GM21423 (cell line): ENCODE measurements at regions not wholly inside any gene's neighbourhood (a gene's known extent, or its start where the extent isn't known, plus 50 kb on each side); places are given as distances from the start of the nearest gene placed in this dataset.
"Not testable (repeated sequence)": the region's sequence is repeated elsewhere in the genome, so short reads cannot be mapped to it uniquely, and the experiment has no call there.

ENCODE experiments used
- ATAC-seq: cut with Tn5 transposase; IDR thresholded peaks from one replicate; pipeline ENCODE4 v1.9.1; 2021; ENCODE audit warnings: mild to moderate bottlenecking, moderate library complexity; ENCODE audit not compliant: unreplicated experiment

DNA sequence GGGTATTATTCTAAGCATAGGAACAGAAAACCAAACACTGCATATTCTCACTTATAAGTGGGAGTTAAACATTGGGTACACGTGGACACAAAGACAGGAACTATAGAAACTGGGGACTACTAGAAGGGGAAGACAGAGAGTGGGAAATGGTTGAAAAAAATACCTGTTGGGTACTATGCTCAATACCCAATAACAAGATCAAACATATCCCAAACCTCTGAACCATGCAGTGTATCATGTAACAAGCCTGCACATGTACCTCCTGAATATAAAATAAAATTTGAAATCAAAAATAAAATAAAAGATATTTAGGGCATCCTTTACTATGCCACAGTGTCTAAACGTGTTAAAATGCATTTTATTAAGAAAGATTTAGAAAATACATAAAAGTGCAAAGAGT, 221.0 kb upstream of the TFPI start:
- no peak for ATAC-seq

DNA sequence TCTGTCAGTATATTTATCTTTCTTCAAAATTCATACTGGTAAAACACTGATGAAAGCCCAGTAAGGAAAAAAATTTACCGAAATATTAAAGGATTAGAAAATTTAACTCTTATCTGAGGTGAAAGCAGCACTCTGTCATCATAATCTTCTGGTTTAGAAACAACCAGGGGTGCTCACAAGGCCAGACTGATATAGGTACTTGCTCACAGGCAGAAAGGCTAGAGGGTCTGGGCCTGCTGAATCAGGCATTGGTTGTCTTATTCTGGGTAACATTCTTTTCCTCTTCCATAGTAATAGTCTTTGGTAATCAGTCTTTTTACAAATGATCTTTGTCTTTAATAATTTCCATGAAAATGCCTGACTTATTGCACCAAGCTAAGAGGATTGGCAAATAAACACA, 221.4 kb upstream of the TFPI start:
- no peak for ATAC-seq

DNA sequence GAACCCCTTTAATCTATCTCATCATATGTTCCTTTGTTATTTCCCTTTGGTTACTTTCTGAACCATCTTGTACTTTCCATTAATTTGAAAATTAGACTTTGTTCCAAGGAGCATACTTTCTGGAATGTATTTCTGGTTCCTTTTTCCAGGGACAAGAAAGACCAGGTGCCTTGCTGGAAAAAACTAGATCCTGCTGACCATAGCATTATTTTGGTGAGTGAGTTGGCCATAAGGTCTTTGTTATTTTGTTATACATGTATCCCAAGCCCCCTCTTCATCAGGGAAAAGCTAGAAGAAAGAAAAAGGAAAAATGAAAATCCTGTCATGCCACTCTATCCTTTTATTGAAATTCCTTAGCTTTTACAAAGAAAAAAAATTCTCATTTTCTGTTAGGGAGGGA, 228.1 kb upstream of the TFPI start:
- no peak for ATAC-seq

DNA sequence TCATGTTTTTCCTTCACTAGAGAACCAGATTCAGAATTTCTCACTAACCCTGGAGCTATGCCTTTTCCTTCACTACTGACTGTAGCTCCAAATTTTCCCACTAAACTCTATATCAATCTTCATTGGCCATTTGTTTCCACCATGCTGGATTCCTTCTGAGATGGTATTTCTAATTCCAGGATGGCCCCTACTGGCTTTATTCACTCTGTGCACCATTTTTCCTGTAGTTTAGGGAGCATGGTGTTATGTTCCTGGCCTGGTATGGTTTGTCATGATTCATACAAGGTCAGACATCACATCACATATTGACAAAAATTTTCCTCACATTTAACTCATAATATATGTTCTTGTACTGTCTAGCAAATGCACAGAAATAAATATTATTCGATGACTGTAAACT, 229.2 kb upstream of the TFPI start:
- ATAC-seq = no peak

DNA sequence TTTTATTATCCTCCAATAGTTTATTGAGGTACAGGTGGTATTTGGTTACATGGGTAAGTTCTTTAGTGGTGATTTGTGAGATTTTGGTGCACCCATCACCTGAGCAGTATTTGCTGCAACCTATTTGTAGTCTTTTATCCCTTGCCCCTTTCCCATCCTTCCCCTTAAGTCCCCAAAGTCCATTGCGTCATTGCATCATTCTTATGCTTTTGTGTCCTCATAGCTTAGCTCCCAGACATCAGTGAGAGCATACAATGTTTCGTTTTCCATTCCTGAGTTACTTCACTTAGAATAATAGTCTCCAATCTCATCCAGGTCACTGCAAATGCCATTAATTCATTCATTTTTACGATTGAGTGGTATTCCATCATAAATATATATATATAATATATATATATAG, 229.9 kb upstream of the TFPI start:
- ATAC-seq = not testable (repeated sequence)

DNA sequence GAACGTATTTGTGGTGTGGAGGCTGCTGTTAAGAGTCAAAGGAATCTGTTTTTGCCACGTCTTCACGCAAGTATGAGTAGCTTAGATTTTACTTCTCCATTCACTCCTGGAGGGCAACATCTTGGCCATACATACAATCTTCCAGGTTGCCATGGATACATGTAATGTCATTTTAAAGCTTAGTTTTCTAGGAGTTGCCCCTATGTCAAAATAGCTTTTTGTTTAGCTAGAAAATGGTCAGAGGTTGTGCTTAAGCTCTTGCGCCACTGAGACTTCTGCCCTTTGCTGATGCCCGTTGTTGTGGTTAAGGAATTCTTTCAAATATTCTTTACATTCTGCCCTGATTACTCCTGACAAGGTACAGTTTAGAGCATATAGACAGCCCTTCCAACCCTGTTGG, 245.4 kb upstream of the TFPI start:
- ATAC-seq = no peak

DNA sequence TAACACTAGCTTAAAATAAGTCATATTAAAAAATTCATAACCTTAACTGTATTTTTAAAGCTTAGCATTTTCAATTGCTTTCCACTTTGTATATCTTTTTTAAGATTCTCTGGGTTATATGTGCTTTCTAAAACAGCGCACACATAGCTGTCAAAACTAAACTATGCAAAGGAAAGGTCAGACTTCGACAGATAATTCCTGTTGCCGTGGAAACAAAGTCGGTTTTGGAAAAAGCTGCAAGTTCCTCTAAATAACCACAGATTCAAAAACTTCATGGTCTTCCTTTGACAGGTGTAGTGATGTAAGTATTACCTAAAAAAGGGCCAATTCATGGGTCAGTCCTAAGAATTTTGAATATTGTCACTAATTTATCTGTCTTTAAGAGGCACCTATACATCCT, 249.6 kb upstream of the TFPI start:
- ATAC-seq = no peak

DNA sequence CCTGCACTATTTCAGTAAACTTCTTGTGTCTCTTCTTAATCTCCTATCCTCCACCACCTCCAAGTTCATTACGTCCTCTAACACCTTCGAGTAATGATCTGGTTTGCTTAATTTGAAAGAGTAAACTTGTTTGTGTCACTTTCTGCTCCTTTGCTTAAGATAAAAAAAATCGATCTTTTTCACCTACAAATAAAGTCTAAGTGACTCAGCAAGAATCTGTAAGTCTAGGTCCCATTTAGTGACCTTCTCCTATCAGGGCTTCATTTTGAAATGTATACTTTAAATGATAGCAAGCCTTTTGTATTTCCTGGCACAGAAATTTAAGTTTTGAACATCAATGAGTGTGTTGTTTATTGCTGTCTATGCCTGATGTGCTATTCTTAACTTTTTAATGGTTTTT, 260.9 kb upstream of the TFPI start:
- ATAC-seq = no peak

DNA sequence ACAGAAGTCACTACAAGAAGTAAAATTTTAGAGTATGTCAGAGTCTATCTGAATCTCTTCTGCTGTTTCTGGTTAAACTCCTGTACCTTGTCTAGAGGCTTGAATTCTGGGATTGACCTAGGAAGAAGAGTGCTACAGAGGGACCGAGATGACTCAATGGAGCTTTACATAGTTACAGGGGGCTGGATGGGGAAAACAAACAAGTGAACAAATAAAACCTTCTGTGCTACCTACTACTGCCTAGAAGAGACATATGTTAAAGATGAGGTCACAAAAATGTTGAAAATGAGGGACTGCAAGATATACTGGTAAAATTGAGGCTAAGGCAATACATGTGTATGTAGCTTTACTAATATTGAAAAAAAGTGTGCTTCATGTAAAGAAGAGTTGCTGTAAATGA, 265.4 kb upstream of the TFPI start:
- ATAC-seq = no peak

DNA sequence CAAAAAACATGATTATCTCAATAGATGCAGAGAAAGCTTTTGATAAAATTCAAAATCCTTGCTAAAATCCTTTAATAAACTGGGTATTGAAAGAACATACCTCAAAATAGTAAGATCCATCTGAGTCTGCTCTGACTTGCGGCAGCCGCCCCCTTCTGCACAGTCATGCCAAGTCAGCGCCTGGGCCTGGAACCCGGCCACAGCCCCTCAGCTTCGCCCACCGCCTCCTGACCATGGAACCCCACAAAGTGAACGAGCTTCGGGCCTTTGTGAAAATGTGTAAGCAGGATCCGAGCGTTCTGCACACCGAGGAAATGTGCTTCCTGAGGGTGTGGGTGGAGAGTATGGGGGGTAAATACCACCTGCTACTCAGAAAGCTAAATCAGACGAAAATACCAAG, 270.9 kb upstream of the TFPI start:
- no peak for ATAC-seq

DNA sequence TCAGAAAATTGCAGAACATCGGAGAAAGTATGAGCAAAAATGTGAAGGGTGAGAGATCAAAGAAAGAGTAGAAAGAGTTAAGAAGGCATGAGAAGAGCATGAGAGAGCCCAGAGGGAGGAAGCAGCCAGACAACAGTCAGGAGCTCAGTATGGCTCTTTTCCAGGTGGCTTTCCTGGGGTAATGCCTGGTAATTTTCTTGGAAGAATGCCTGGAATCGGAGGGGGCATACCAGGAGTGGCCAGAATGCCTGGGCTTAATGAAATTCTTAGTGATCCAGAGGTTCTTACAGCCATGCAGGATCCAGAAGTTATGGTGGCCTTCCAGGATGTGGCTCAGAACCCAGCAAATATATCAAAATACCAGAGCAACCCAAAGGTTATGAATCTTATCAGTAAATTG, 271.8 kb upstream of the TFPI start:
- no peak for ATAC-seq

DNA sequence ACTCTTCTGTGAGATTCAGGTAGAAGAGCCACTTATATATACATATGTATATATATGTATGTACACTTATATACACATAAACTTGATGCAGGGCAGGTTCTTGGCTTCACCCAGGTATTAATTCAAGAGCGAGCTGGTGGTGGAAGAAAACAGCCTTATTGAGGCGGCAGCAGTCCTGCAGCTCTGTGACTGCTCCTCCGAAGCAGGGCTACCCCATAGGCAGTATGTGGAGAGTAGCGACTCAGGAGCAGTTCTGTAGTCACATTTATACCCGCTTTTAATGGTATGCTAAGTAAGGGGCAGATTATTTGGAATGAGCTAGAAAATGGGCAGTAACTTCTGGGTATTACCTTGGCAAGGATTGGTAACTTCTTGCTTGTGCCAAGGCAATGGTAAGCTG, 280.6 kb upstream of the TFPI start:
- no peak for ATAC-seq

DNA sequence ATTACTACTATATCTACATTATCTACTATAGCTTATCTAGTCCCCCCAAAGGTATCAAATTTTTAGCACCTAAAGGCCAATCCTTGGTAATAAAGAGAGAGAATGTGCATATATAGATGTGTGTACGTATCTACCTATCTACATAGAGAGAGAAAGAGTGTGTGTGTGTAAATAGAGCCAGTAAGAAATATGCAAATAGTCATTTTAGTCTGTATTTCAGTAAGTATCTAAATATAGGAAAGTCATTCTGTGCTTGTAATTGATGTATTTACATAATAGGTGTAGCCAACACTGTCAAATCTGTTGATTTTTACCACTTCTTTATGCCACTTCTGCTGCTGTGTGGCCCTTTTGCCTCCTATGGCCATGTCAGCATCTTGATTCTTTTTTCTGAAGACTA, 284.5 kb upstream of the TFPI start:
- ATAC-seq = no peak

DNA sequence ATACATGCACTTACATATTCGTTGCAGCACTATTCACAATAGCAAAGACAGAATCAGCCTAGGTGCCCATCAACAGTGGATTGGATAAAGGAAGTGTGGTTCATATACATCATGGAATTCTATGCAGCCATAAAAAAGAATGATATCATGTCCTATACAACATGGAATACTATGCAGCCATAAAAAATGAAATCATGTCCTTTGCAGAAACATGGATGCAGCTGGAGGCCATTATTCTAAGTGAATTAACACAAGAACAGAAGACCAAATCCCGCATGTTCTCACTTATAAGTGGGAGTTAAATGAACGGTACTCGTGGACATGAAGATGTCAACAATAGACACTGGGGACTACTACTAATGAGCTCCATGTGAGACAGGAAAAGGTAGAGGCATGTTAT, 288.1 kb upstream of the TFPI start:
- ATAC-seq = no peak

DNA sequence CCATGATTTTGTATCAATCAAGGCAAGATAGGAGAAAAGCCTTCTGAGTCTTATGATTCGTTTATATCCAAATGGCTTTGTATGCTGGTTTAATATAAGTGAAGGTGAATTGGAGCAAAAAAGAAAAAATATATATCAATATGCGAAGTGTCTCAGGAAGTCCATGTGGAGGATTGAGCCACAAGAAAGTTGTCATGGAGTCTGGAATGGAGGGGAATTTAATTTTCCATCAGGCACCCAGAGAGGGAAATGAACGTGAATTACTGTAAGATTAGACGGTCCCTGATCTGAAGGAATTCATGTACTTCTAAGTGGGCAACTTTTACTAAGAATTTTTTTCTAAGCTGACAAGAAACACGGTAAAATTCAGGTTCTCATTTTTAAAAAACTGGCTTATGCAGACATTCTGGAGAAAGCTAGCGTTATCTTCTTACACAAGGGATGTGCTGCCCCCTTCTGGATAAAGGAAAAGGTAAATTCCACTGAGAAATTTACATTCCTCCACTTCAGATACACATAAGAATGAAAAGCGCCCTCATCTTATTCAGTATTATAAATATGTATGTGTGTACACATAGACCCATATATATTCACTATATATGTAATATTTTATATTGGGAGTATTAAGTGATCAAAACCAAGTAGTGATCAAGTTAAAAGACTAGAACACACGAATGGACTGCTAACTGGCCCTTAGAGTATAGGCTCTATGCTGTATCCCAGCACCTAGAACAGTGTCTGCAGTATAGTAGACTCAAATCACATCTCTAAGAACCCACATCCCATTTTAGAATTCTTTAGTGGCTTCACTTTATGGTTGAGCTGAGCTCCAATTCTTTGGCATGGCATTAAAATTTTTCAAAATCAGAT, 289.0 kb upstream of the TFPI start:
- peak; percentile 81 for ATAC-seq

DNA sequence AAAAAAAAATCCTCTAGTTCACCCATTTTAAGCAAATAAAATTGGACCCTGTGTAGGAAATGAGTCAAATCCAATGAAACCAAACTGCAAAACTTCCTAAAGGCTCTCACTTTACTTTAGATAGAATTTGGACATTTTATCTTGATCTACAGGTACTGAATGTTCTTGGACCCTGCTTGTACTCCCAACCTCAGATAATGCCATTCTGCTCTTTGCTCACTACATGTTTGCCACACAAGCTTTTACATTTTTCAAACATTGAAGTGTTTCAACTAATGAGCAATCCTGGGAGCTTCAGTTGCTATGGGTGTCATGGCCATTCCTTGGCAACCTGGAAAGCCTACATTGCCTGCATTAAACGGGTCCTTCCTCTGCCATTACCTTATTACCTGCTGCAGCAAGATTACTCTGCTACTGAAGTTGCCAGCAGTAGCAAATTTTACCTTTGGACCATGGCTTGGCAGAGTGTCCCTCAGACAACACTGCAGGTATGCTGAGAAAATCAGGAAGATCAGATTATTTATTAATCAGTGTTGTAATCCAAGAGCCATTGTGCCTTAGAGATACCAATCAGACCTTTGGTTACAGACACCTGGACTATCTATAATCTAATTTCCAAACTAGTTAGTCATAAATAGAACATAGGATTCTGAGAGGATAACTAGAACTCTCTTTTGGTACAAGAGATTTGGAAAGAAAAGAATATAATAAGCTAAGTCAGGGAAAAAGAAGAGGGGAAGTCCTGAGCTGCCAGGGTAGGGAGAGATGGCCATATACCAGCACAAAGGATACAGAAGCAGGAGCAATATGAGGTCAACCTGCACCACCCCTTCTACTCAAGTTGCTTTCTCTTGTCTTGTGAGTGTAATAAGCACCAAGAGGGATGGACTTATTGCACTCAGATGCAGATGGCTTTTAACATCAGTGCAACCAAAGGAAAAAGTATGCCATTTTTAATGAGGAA, 293.3 kb upstream of the TFPI start:
- no peak for ATAC-seq

DNA sequence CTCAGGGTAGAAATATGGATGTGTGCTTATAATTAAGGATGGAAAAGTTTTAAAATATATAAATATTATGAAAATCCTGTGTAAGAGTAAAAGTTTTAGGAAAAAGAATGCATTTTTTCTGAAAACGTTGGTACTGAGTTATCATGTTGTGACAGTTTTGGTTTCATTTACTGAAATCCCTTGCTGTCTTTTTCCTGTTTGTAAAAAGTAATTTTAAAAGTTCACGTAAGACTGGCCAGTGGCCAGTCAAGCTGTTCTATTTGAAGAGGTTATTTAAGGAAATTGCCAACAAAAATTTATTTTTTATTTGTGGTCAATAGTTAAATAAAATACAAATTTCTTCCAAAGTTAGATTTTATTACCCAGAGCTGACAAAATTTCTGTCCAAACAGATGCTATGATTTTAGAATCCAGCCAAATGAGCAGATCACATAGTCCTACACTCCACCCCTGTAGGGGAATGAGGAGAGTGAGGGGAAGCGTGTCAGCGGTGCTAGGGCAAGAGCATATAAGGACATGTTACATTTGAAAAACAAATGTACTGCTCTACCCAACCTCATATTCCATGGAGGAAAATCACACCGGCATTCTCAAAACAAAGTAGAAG, 297.8 kb upstream of the TFPI start:
- ATAC-seq = no peak

DNA sequence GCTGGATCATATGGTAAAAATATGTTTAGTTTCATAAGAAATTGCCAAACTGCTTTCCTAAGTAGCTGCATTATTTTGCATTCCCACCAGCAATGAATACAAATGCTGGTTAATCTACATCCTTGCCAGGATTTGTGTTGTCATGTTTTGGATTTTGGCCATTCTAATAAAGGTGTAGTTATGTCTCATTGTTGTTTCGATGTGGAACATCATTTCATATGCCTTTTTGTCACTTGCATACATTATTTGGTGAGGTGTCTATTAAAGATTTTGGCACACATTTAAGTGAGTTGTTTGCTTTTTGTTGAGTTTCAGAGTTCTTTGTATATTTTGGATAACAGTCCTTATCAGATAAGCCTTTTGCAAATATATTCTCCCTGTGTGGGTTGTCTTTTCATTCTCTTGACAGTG, 299.2 kb upstream of the TFPI start:
- no peak for ATAC-seq

DNA sequence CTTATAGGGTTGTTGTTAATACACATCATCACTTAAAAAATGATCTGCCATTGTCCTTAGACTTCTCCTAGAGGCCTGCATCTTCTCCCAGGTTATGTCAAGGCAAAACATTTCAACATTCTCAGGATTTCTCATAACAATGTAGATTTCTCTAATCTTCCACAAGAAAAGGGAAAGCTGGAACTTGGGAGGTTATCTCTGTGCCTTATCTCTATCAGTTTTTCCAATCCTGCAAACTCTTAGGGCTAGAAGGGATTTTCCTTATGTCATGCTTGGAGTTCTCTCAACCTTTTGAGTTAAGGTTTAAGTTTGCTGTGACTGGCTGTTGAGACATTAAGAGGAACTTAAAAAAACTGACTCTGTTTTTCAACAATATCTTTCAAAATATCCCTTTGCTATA, 300.6 kb upstream of the TFPI start:
- no peak for ATAC-seq

DNA sequence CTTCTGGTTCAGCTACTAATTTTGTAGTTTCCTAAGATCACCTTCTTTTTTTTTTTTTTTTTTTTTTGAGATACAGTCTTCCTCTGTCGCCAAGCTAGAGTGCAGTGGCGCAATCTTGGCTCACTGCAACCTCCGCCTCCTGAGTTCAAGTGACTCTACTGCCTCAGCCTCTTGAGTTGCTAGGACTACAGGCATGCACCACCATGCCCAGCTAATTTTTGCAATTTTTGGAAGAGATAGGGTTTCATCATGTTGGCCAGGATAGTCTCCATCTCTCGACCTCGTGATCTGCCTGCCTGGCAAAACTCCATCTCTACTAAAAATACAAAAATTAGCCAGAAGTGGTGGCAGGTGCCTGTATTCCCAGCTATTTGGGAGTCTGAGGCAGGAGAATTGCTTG, 301.5 kb upstream of the TFPI start:
- ATAC-seq = no peak

DNA sequence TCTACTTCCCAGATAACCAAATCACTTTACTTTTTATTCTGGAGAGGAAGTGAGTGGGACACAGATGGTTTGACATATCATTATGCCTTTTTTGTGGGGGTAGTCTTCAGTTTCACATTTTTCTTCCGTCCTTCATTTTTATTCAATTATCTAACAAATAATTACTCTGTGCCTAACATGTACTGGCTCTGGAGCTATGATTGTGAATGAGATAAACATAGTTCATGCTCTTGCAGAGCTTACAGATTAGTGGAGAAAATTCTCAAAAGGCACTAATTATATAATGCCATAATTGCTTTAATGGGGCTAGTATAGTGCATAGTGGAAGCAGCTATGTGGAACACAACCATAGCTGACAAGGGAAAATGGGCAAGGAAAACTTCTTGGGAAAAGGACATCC, 303.6 kb upstream of the TFPI start:
- ATAC-seq = no peak

DNA sequence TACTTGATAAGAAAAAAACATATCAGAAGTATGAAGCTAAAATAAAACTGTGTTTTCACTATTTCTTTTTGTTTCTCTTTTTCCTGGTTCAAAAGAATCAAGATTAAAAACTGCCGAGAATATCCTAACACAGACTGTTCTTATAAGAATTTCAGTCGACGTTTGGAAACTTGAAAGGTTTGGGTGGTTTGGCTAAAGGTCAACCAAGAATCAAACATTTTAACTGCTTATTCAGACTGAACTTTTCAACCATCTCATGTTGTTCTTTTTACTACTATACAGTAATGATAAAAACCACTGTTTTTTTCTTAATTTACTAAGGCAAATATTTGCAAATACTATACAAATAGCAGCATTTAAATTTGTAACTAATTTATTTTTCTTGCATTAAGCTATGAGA, 308.5 kb upstream of the TFPI start:
- ATAC-seq = no peak
